Choroid plexus epithelial cell (primary cell): ENCODE measurements at regions not wholly inside any gene's neighbourhood (a gene's known extent, or its start where the extent isn't known, plus 50 kb on each side); places are given as distances from the start of the nearest gene placed in this dataset.
A peak's percentile ranks its signal among the peaks of the same experiment; 100 is the strongest.

Source experiments
- DNase-seq: peaks from one replicate; pipeline ENCODE4 v3.0.0-alpha.2; 2010; ENCODE audit warnings: low read depth
- H3K4me3 ChIP-seq: 2 replicates; pipeline ENCODE4 v1.5.1; 2011; ENCODE audit warnings: low read depth, mild to moderate bottlenecking, control low read depth, low read length, moderate library complexity
- TF ChIP-seq, protein P1 (sequence below): conservative IDR thresholded peaks from 2 replicates; pipeline ENCODE4 v1.5.1; 2011; ENCODE audit warnings: low read depth, mild to moderate bottlenecking, control low read depth, inconsistent platforms, low read length, moderate library complexity

GRCh38 chr13:106284358-106284757 is 251.1 kb downstream of the EFNB2 start:
- no peak overlapping the region for H3K4me3 ChIP-seq
- peak; percentile 40 for DNase-seq
- TF ChIP-seq, protein P1, sequence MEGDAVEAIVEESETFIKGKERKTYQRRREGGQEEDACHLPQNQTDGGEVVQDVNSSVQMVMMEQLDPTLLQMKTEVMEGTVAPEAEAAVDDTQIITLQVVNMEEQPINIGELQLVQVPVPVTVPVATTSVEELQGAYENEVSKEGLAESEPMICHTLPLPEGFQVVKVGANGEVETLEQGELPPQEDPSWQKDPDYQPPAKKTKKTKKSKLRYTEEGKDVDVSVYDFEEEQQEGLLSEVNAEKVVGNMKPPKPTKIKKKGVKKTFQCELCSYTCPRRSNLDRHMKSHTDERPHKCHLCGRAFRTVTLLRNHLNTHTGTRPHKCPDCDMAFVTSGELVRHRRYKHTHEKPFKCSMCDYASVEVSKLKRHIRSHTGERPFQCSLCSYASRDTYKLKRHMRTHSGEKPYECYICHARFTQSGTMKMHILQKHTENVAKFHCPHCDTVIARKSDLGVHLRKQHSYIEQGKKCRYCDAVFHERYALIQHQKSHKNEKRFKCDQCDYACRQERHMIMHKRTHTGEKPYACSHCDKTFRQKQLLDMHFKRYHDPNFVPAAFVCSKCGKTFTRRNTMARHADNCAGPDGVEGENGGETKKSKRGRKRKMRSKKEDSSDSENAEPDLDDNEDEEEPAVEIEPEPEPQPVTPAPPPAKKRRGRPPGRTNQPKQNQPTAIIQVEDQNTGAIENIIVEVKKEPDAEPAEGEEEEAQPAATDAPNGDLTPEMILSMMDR, result no peak

DNA sequence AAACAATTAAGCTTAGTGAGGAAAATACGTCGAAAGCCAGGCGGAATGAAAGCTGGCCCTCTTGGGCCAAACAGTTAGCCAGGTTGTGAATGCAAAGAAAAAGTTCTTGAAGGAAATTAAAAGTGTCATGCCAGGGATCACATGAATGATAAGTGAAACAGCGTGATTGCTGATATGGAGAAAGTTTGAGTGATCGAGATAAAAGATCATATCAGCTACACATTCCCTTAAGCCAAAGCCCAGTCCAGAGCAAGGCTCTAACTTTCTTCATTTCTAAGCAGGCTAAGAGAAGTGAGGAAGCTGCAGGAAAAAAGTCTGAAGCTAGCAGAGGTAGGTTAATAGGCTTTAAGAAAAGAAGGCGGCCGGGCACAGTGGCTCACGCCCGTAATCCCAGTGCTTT is 254.0 kb downstream of the EFNB2 start:
- DNase-seq, result no peak
- H3K4me3 ChIP-seq, result no peak overlapping the region
- TF ChIP-seq, protein P1, result no peak

- no peak overlapping the region for H3K4me3 ChIP-seq
- TF ChIP-seq, protein P1, result no peak
- no peak for DNase-seq
Measured at GRCh38 chr13:106277484-106278154, 257.8 kb downstream of the EFNB2 start.

GRCh38 chr13:106276876-106277275 is 258.6 kb downstream of the EFNB2 start:
- DNase-seq, result no peak
- TF ChIP-seq, protein P1, result no peak
- no peak overlapping the region for H3K4me3 ChIP-seq

- H3K4me3 ChIP-seq, result no peak overlapping the region
- no peak for DNase-seq
- TF ChIP-seq, protein P1, result no peak
Measured at GRCh38 chr13:106275446-106276032, 259.9 kb downstream of the EFNB2 start.

DNA sequence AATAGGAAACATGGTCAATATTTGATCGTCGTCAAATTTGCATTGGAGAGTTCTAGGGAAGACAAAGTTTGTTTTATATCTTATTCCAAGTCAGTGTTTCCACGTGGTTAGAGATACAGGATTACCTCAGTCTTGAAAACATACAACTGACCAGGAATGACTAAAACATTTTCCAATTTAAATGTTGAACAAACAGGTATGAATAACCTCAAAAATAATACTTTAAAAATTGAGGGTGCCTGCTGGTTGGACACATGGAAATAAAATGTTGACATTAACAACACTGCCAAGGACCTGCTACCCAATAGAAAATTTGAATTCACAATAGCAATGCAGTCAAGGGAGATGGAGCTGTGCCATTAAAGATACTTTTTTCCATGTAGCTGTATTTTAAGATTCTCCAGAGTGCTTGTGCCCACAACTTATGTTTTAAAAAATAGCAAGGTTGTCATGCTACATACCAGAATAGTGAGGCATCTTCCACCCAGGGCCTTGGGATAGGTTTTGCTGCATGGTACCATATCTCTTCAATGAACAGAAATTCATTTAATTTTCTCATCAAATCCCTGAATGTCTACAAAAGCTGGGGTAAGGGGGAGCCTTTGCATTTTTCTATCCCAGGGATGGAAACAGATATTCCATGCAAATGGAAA is 260.8 kb downstream of the EFNB2 start:
- no peak overlapping the region for H3K4me3 ChIP-seq
- DNase-seq, result no peak
- TF ChIP-seq, protein P1, result no peak
